A549 (cell line): ENCODE measurements at regions not wholly inside any gene's neighbourhood (a gene's known extent, or its start where the extent isn't known, plus 50 kb on each side); places are given as distances from the start of the nearest gene placed in this dataset.

Source experiments
- ATAC-seq, 2 experiments: fragments of 200-7000 bp in 1 of 2; fragments of >200 bp in 1 of 2; cut with Nextera tagmentation in 1 of 2; cut with Tn5 transposase in 1 of 2; 3 replicates each; pipeline versions ENCODE4 v1.8.0 to v1.9.1; 2018 to 2020; ENCODE audit warnings: mild to moderate bottlenecking in 1 of 2, moderate library complexity in 1 of 2
- CTCF ChIA-PET: fragments of 300-600 bp; sonication (Branson Sonifier 250); formaldehyde crosslinking; extraction: SDS; loops from one replicate; lab custom pipeline; 2021; ENCODE audit warnings: antibody characterized with exemption, inconsistent platforms; lab: Yijun Ruan, JAX
- POLR2A ChIA-PET: fragments of 350-600 bp; formaldehyde crosslinking; extraction: SDS; loops from one replicate; lab custom pipeline; 2021; ENCODE audit warnings: antibody characterized with exemption, inconsistent platforms; lab: Yijun Ruan, JAX
- DNase-seq, 2 experiments: peaks; one replicate each; pipeline versions ENCODE4 v3.0.0 to v3.0.0-alpha.2; 2011 to 2016; ENCODE audit warnings: low read depth in 1 of 2, low spot score in 1 of 2
- FAIRE-seq: peaks from 2 replicates; lab custom pipeline; 2011; peaks lifted over from hg19 to GRCh38; lab: Jason Lieb, UNC
- H3K27ac ChIP-seq, 2 experiments: fragments of >200 bp; sonication (Bioruptor Twin); formaldehyde crosslinking; 3 replicates each; pipeline ENCODE4 v1.5.1; 2016 to 2017
- H3K4me1 ChIP-seq: fragments of >200 bp; sonication (Bioruptor Twin); formaldehyde crosslinking; 3 replicates; pipeline ENCODE4 v1.6.1; 2016
- H3K4me2 ChIP-seq: fragments of >200 bp; sonication (Bioruptor Twin); formaldehyde crosslinking; 3 replicates; pipeline ENCODE4 v1.6.1; 2016
- H3K4me3 ChIP-seq: fragments of >200 bp; sonication (Bioruptor Twin); formaldehyde crosslinking; 3 replicates; pipeline ENCODE4 v1.5.1; 2016
- H3K9me3 ChIP-seq: fragments of >200 bp; sonication (Bioruptor Twin); formaldehyde crosslinking; 3 replicates; pipeline ENCODE4 v1.6.1; 2016
- ATOH8 ChIP-seq: fragments of 250-450 bp; sonication (Bioruptor Pico); IDR thresholded peaks from 2 replicates; pipeline ENCODE4 v1.5.0; 2020; ENCODE audit warnings: low read depth, mild to moderate bottlenecking, moderate library complexity
- CBX2 ChIP-seq: fragments of 200-600 bp; sonication (generic); IDR thresholded peaks from 2 replicates; pipeline ENCODE4 v1.6.1; 2016; ENCODE audit warnings: low read depth, mild to moderate bottlenecking, borderline replicate concordance
- CBX8 ChIP-seq: fragments of 200-600 bp; sonication (generic); IDR thresholded peaks from 2 replicates; pipeline ENCODE4 v1.6.1; 2016
- CEBPB ChIP-seq, 2 experiments: fragments of >200 bp in 1 of 2; sonication (Bioruptor Twin) in 1 of 2; formaldehyde crosslinking in 1 of 2; IDR thresholded peaks; 2 replicates each; pipeline ENCODE4 v1.6.1; 2012 to 2016
- EHF ChIP-seq: fragments of 250-450 bp; sonication (Bioruptor Pico); IDR thresholded peaks from 2 replicates; pipeline ENCODE4 v1.5.0; 2020; ENCODE audit warnings: mild to moderate bottlenecking
- EP300 ChIP-seq, 2 experiments: fragments of >200 bp; sonication (Bioruptor Twin); formaldehyde crosslinking; IDR thresholded peaks; 2 replicates in 1 of 2; 3 replicates in 1 of 2; pipeline ENCODE4 v1.6.1; 2016 to 2017
- ESRRA ChIP-seq: fragments of 150-350 bp; IDR thresholded peaks from 2 replicates; pipeline ENCODE4 v1.6.1; 2014; ENCODE audit warnings: mild to moderate bottlenecking, low read length, borderline replicate concordance
- FOSB ChIP-seq: fragments of 250-450 bp; sonication (Bioruptor Pico); IDR thresholded peaks from 2 replicates; pipeline ENCODE4 v1.5.0; 2020; ENCODE audit warnings: mild to moderate bottlenecking, moderate library complexity
- HDAC2 ChIP-seq: fragments of 200-600 bp; sonication (generic); IDR thresholded peaks from 2 replicates; pipeline ENCODE4 v1.6.1; 2016
- HEYL ChIP-seq: fragments of 250-450 bp; sonication (Bioruptor Pico); IDR thresholded peaks from 2 replicates; pipeline ENCODE4 v1.8.0; 2021; ENCODE audit warnings: mild to moderate bottlenecking, moderate library complexity
- HMGXB4 ChIP-seq: fragments of 250-450 bp; sonication (Bioruptor Pico); IDR thresholded peaks from 2 replicates; pipeline ENCODE4 v1.5.0; 2021; ENCODE audit warnings: mild to moderate bottlenecking, moderate library complexity, borderline replicate concordance
- JUN ChIP-seq, 2 experiments: fragments of >200 bp; sonication (Bioruptor Twin); formaldehyde crosslinking; IDR thresholded peaks; 2 replicates in 1 of 2; 3 replicates in 1 of 2; pipeline ENCODE4 v1.6.1; 2016 to 2017
- JUNB ChIP-seq: fragments of >200 bp; sonication (Bioruptor Twin); formaldehyde crosslinking; IDR thresholded peaks from 2 replicates; pipeline ENCODE4 v1.6.1; 2016
- KDM5A ChIP-seq: fragments of 200-600 bp; sonication (generic); IDR thresholded peaks from 2 replicates; pipeline ENCODE4 v1.6.1; 2016; ENCODE audit warnings: antibody characterized with exemption, mild to moderate bottlenecking
- MAFK ChIP-seq: fragments of 450-650 bp; IDR thresholded peaks from 2 replicates; pipeline ENCODE4 v1.6.1; 2014; ENCODE audit not compliant: partially characterized antibody
- MAZ ChIP-seq: fragments of 150-350 bp; IDR thresholded peaks from 2 replicates; pipeline ENCODE4 v1.6.1; 2014; ENCODE audit warnings: antibody characterized with exemption, low read depth, low read length, borderline replicate concordance
- MYC ChIP-seq: IDR thresholded peaks from 2 replicates; pipeline ENCODE4 v1.6.1; 2012; ENCODE audit warnings: mild to moderate bottlenecking, inconsistent platforms, low read length, improper control_type of control experiment, borderline replicate concordance
- NPAS2 ChIP-seq: fragments of 250-450 bp; sonication (Bioruptor Pico); IDR thresholded peaks from 2 replicates; pipeline ENCODE4 v1.8.0; 2022; ENCODE audit warnings: mild to moderate bottlenecking, moderate library complexity, borderline replicate concordance
- PHF8 ChIP-seq: fragments of 200-600 bp; sonication (generic); IDR thresholded peaks from 2 replicates; pipeline ENCODE4 v1.6.1; 2016; ENCODE audit warnings: low read depth, mild to moderate bottlenecking, antibody characterized with exemption, moderate library complexity, borderline replicate concordance
- POLR2A ChIP-seq: IDR thresholded peaks from 2 replicates; pipeline ENCODE4 v1.6.1; 2012; ENCODE audit warnings: mild to moderate bottlenecking, low read length
- RAD21 ChIP-seq, 2 experiments: fragments of >200 bp in 1 of 2; sonication (Bioruptor Twin) in 1 of 2; formaldehyde crosslinking in 1 of 2; IDR thresholded peaks in 1 of 2; conservative IDR thresholded peaks in 1 of 2; 2 replicates in 1 of 2; 3 replicates in 1 of 2; pipeline ENCODE4 v1.6.1; 2012 to 2018; ENCODE audit warnings: inconsistent platforms in 1 of 2
- RCOR1 ChIP-seq: fragments of 150-350 bp; IDR thresholded peaks from 2 replicates; pipeline ENCODE4 v1.6.1; 2014; ENCODE audit warnings: antibody characterized with exemption, low read length, low read depth
- RFX5 ChIP-seq: fragments of 450-650 bp; IDR thresholded peaks from 2 replicates; pipeline ENCODE4 v1.7.1; 2014; ENCODE audit warnings: antibody characterized with exemption, mild to moderate bottlenecking, moderate library complexity
- RNF2 ChIP-seq: fragments of 200-600 bp; sonication (generic); IDR thresholded peaks from 2 replicates; pipeline ENCODE4 v1.6.1; 2016; ENCODE audit warnings: low read depth, mild to moderate bottlenecking, antibody characterized with exemption, moderate library complexity, borderline replicate concordance
- SMC3 ChIP-seq: fragments of >200 bp; sonication (Bioruptor Twin); formaldehyde crosslinking; IDR thresholded peaks from 3 replicates; pipeline ENCODE4 v1.6.1; 2018; ENCODE audit warnings: inconsistent platforms
- TP53 ChIP-seq: fragments of 250-450 bp; sonication (Bioruptor Pico); IDR thresholded peaks from 2 replicates; pipeline ENCODE4 v1.5.0; 2021; ENCODE audit warnings: mild to moderate bottlenecking, moderate library complexity
- ZC3H11A ChIP-seq: fragments of 450-650 bp; IDR thresholded peaks from 2 replicates; pipeline ENCODE4 v1.6.1; 2014; ENCODE audit warnings: antibody characterized with exemption, mild to moderate bottlenecking
- ZNF302 ChIP-seq: fragments of 250-450 bp; sonication (Bioruptor Pico); IDR thresholded peaks from 2 replicates; pipeline ENCODE4 v1.9.0; 2021; ENCODE audit warnings: inconsistent platforms, mild to moderate bottlenecking, moderate library complexity
- WGBS: methylation state at CpG from one replicate; pipeline ENCODE4 v1.1.6; 2017; ENCODE audit errors: missing lambda C conversion rate; 5-methylcytosine and 5-hydroxymethylcytosine counted together
- TF ChIP-seq, protein P1 (sequence below): fragments of 450-650 bp; IDR thresholded peaks from 2 replicates; pipeline ENCODE4 v1.6.1; 2014; ENCODE audit warnings: antibody characterized with exemption

DNA sequence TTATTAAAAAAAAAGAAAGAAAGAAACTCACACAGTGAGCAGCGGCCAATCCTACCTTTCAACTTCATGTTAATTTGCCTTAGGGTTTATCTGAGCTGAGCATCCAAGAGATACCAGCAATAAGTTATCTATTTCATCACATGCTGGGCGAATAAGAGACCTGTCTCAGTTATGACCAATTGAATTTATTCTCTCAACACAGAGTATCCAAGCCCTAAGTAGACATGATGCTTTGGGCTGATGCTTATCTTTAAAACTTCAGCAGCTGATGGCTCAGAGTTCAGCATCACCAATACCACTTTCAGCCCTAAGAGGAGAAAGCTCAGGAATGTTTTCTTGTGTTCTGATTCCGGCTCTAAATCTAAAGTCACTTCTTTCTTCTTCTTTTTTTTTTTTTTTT lies 489.0 kb upstream of the ZFHX3 start:
- Histone ChIP-seq H3K4me1 (no peaks in the 10 kb centered on the region), H3K9me3 (peaks cover 6% of the 10 kb centered on the region; the same call in 1 of the 3 replicates), H3K4me2 (no peak overlapping the region), H3K27ac (no peak overlapping the region), H3K4me3 (no peak overlapping the region)
- ATAC-seq = no peak
- ChIA-PET CTCF (no interaction called here), POLR2A (no interaction called here)
- FAIRE-seq = no peak
- 8% methylated on average over 3 of the region's 3 CpGs for WGBS
- no peak for DNase-seq
- no peak for TF ChIP-seq JUNB
- no peak for TF ChIP-seq POLR2A
- no peak for TF ChIP-seq RCOR1
- TF ChIP-seq RAD21 (conservative IDR thresholded peaks at IDR 0.05 in 1 of 2, IDR thresholded peaks at IDR 0.05 in 1 of 2) = no peak
- no peak for TF ChIP-seq KDM5A
- no peak for TF ChIP-seq HEYL
- no peak for TF ChIP-seq ATOH8 (CRISPR knock-in tag)
- no peak for TF ChIP-seq EHF (CRISPR knock-in tag)
- no peak for TF ChIP-seq SMC3
- TF ChIP-seq RFX5 = no peak
- TF ChIP-seq MYC = no peak
- TF ChIP-seq MAZ = no peak
- no peak for TF ChIP-seq RNF2
- TF ChIP-seq NPAS2 (CRISPR knock-in tag) = no peak
- no peak for TF ChIP-seq MAFK
- no peak for TF ChIP-seq TP53 (CRISPR knock-in tag)
- TF ChIP-seq HMGXB4 (CRISPR knock-in tag) = no peak
- no peak for TF ChIP-seq FOSB (CRISPR knock-in tag)
- no peak for TF ChIP-seq PHF8
- no peak for TF ChIP-seq ESRRA

GRCh38 chr16:73531021-73531420 lies 483.1 kb upstream of the ZFHX3 start:
- FAIRE-seq = no peak
- peaks cover 9% of the 10 kb centered on the region; the same call in 1 of the 3 replicates for H3K9me3 ChIP-seq

More at GRCh38 chr16:73531021-73531420, 483.1 kb upstream of the ZFHX3 start:
- TF ChIP-seq RAD21 (conservative IDR thresholded peaks at IDR 0.05 in 1 of 2, IDR thresholded peaks at IDR 0.05 in 1 of 2) = no peak
- TF ChIP-seq EP300 (IDR thresholded peaks at IDR 0.05) = no peak
- TF ChIP-seq JUN (IDR thresholded peaks at IDR 0.05) = no peak
- TF ChIP-seq CBX8 = no peak
- TF ChIP-seq RNF2 = no peak
- no peak for TF ChIP-seq HDAC2
- TF ChIP-seq, protein P1, sequence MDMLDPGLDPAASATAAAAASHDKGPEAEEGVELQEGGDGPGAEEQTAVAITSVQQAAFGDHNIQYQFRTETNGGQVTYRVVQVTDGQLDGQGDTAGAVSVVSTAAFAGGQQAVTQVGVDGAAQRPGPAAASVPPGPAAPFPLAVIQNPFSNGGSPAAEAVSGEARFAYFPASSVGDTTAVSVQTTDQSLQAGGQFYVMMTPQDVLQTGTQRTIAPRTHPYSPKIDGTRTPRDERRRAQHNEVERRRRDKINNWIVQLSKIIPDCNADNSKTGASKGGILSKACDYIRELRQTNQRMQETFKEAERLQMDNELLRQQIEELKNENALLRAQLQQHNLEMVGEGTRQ = no peak
- TF ChIP-seq HMGXB4 (CRISPR knock-in tag) = no peak
- no peak for TF ChIP-seq ZC3H11A
- TF ChIP-seq ZNF302 (CRISPR knock-in tag) = no peak
- TF ChIP-seq CEBPB (IDR thresholded peaks at IDR 0.05) = no peak
- TF ChIP-seq CBX2 = no peak
- 18% methylated on average over 3 of the region's 3 CpGs for WGBS
- POLR2A ChIA-PET = no interaction called here
- DNase-seq (no peak), ATAC-seq (no peak)
- H3K4me2 ChIP-seq = no peak overlapping the region
- H3K4me3 ChIP-seq = no peak overlapping the region
- CTCF ChIA-PET = interaction anchor here (1.7 kb wide), 1 partner anchor 11 kb away, joined by 4 read pairs; no protein-coding TSS in a partner anchor
- no peak overlapping the region for H3K27ac ChIP-seq
- no peaks in the 10 kb centered on the region for H3K4me1 ChIP-seq
